ENCODE measurements at regions not wholly inside any gene's neighbourhood (a gene's known extent, or its start where the extent isn't known, plus 50 kb on each side); places are given as distances from the start of the nearest gene placed in this dataset.
"Not testable (repeated sequence)": the region's sequence is repeated elsewhere in the genome, so short reads cannot be mapped to it uniquely, and the experiment has no call there.

- DNase-seq (ENCODE audit: low read depth, low spot score), result no peak
Observed at GRCh38 chr10:34058845-34059614, 724.6 kb upstream of the NRP1 start.

DNA sequence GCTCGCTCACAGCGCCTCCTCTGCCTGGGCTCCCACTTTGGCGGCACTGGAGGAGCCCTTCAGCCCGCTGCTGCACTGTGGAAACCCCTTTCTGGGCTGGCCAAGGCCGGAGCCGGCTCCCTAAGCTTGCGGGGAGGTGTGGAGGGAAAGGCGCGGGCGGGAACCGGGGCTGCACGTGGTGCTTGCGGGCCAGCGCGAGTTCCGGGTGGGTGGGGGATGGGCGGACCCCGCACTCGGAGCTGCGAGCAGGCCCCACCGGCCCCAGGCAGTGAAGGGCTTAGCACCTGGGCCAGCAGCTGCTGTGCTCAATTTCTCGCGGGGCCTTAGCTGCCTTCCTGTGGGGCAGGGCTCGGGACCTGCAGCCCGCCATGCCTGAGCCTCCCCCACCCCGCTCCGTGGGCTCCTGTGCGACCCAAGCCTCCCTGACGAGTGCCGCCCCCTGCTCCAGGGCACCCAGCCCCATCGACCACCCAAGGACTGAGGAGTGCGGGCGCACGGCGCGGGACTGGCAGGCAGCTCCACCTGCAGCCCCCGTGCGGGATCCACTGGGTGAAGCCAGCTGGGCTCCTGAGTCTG lies 721.0 kb upstream of the NRP1 start:
- not testable (repeated sequence) for DNase-seq (ENCODE audit: low read depth, low spot score)

- DNase-seq (ENCODE audit: low read depth, low spot score), result peak; percentile 38
Observed at GRCh38 chr10:34049887-34050286, 715.4 kb upstream of the NRP1 start.

GRCh38 chr10:34049469-34049868 lies 715.0 kb upstream of the NRP1 start:
- DNase-seq (ENCODE audit: low read depth, low spot score), result no peak

GRCh38 chr10:34047389-34047788 lies 712.9 kb upstream of the NRP1 start:
- no peak for DNase-seq (ENCODE audit: low read depth, low spot score)

- DNase-seq (ENCODE audit: low read depth, low spot score), result no peak
Observed at GRCh38 chr10:34046506-34047034, 712.1 kb upstream of the NRP1 start.

DNA sequence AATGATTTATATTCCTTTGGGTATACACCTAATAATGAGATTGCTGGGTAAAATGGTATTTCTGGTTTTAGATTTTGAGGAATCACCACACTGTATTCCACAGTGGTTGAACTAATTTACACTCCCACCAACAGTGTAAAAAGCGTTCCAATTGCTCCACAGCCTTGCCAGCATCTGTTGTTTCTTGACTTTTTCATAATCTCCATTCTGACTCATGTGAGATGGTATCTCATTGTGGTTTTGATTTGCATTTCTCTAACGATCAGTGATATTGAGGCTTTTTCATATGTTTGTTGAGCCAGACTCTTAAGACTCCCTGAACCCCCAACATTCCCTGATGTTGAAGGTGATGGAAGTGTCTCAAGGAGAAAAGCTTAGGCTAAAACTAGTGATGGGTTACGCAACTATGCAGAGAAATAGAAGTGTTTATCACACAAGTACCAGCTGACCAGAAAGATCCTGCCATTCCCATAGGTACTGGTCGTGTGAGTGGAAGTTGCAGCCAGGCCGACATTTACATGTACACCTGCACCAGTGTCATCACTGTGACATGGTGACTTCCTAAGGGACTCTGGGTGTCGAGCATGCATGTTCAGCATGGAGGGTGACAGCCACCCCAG lies 711.2 kb upstream of the NRP1 start:
- peak; percentile 55 for DNase-seq (ENCODE audit: low read depth, low spot score)

DNA sequence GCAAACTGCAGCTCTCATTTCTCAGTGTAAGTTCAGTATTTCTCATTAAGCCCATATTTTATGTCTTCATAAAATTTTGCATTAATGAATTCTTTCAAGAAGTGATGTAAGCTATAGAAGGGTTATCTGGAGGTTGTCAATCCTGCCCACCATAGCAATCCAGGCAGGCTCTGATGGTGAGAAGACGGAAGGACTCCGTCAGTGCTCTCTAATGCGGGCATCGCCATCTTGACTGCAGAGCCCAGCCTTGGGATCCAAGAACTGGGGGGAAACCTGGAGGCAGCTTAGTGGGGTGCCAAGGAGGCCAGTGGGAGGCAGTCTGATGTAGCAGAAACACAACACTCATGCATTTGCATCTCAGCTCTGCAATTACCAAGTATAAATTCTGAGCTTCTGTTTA lies 707.4 kb upstream of the NRP1 start:
- no peak for DNase-seq (ENCODE audit: low read depth, low spot score)

DNA sequence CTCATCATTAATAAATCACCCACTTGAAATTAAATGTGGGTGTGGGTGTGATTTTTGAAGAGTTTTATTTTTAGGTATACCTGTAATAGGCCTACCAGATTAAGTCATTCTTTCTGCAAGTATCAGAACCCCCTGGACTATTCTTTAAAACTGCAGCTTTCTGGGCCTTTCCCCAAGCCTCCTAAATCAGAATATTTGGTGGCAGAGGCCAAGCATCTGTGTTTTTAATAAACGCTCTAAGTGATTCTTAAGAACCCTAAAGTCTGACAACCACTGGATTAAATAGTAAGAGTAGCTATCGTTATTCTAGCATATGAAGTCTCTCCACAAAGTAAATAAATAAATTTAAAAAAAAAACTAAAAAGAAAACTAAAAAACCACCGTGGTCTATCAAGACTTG lies 703.0 kb upstream of the NRP1 start:
- no peak for DNase-seq (ENCODE audit: low read depth, low spot score)

DNA sequence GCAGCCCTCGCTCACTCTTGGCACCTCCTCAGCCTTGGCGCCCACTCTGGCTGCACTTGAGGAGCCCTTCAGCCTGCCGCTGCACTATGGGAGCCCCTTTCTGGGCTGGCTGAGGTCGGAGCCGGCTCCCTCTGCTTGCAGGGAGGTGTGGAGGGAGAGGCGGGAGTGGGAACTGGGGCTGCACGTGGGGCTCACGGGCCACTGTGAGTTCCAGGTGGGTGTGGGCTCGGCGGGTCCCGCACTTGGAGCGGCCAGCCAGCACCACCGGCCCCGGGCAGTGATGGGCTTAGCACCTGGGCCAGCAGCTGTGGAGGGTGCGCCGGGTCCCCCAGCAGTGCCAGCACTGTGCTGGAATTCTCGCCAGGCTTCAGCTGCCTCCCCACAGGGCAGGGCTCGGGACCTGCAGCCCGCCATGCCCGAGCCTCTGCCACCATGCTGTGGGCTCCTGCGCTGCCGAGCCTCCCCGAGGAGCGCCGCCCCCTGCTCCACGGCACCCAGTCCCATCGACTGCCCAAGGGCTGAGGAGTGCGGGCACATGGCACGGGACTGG lies 700.8 kb upstream of the NRP1 start:
- not testable (repeated sequence) for DNase-seq (ENCODE audit: low read depth, low spot score)

GRCh38 chr10:34033078-34033477 lies 698.6 kb upstream of the NRP1 start:
- DNase-seq (ENCODE audit: low read depth, low spot score), result no peak

DNA sequence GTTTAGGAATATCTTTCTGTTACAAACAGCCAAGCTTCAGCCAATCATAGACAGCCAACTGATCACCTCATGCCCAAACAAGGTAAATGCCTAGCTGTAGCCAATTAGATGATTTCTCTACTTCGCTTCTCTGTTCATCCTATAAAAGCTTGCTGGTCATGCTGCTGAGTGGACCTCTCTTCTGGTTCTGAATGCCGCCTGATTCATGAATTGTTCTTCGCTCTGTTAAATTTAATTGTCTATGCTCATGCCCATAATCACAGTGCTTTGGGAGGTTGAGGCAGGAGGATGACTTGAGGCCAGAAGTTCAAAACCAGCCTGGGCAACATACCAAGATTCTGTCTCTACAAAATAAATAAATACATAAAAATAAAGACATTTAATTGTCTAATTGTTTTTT lies 698.1 kb upstream of the NRP1 start:
- no peak for DNase-seq (ENCODE audit: low read depth, low spot score)

DNA sequence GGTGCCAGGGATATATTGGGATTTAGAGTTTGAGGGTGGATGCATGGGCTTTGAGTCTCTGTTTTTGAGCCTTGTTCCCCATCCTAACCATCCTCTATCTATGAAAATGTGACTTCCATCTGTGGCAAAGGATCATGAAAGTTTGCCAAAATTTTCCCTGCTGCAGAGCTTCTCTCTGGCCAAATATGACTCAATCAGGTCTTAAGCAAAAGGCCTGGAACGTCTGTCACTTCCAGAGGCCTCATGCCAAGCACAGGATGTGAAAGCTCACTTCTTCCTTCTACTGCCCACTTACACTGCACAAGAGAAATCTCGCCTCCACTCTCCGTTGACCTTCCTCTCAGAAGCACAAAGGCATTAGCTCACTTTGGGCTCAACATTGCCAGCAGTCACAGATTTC lies 696.9 kb upstream of the NRP1 start:
- peak; percentile 54 for DNase-seq (ENCODE audit: low read depth, low spot score)

DNA sequence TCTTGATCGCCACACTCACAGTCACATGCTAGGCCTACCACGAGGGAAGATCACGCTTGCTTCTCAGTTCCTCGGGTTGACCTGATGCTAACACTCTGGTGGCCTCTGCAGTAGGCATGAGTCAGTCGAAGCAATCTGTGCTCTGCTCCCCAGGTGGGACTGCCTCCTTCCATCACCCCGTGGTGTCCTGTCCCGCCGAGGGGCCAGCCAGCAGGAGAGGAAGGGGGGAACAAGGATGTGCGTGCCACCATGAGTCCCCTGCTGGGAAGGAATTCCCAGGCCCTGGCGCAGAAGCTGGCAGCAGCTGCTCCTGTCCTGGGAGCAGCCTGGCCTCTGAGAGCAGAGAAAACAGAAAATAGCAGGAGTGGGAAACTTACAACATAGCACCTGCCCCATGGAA lies 695.0 kb upstream of the NRP1 start:
- DNase-seq (ENCODE audit: low read depth, low spot score), result no peak

DNA sequence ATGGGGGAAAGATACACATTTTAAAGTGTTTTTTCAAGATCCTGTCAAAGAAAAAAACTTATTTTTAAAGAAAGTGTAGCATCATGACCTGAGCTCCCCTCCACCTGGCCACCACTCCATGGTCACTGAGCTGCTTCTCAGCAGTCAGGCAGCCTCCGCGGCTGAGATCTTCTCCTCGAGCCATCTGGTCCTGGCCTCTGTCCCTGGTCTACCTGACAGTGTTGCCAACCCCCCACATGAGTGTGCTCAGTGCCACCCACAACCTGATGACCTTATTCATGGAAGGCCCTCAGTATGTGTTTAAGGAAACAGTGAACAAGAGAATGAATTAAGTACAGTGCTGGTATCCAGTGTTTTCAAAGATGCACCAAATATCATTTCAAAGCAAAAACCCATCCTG lies 694.5 kb upstream of the NRP1 start:
- DNase-seq (ENCODE audit: low read depth, low spot score), result no peak

DNA sequence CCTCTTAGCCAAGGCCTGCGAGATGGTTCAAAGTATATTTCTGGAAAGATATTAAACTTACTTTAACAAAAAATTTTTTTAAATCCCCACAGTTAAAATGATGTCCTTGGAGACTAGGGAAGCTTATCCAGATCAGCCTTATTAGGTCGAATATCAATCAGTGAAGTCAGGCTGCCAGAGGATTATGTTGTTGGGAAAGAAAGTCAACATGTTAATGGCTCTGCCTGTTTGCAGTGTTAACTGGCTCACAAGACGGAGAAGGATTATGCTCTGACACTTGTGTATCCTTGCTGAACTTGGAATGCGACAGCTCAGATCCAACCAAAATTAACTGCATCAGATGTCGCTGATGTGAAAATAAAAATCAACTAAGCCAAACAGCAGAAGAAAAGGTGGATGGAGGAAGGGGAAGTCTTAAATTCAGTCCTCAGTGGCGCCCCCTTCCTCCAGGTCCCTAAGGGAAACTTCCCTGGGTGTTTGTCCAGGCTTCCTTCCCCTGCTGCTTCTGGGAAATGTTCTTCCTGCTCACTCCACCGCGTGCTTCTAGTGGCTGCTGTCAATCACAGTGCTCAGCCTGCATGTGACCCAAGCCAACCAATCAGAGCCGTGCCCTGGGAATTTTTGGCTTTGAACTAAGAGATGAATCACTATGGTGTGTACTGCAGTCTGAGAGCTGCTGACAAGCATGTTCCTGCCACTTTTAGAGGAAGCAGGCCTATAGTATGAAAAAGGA lies 690.4 kb upstream of the NRP1 start:
- DNase-seq (ENCODE audit: low read depth, low spot score), result no peak

DNA sequence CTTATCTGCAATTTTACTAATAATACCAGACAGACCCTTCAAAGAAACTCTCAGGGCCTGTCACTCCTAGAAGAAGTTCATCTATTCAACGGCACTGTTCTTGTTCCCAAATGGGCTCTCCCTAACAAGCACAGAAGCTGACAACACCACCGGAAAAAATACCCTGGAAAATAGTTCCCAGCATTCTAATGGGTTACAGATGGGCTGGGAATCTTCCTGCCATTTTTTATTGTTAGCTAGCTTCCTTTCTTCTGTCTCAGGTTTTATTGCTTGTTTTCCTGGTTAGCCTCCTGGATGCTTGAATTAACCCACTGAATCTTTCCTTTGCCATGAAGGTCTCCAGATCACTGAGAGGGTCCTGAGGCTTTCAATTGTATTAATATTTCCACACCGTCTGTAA lies 689.8 kb upstream of the NRP1 start:
- no peak for DNase-seq (ENCODE audit: low read depth, low spot score)

DNA sequence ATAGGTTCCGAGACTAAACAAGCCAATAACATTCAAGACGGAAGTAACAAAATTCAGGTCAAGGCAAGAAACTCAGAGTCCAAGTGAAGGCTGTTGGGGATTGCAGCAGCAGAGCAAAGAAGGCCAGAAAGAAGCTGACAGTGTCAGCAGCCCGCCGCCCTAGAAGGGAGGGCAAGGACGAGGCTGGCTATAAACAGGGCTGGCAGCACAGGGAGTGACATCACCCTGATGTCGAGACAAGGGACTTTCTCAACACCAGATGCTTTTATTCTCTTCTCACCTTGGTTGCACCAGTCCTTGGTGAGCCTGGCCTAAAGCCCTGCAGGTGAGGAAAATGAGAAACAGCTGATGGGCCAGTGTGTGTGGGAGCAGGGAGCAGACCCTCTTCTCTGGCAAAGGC lies 687.7 kb upstream of the NRP1 start:
- no peak for DNase-seq (ENCODE audit: low read depth, low spot score)

DNA sequence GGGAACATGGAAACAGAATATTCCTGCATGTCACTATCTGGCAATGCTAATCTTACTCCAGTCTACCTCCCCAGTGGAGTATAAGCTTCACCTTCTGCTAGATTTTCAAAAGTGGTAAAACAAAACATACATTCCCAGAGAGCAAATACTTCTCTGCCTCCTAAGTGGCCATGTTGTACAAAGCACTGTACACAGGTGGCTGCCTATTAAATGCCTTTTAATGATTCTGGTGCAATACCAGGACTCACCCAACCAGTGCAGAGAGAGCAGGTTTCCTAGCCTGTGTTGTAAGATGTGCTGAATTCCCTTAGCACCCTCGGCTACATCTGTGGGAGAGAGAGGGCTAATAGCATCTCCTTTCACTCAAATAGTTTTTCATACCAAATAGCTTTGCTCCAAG lies 684.3 kb upstream of the NRP1 start:
- no peak for DNase-seq (ENCODE audit: low read depth, low spot score)

GRCh38 chr10:34018129-34018528 lies 683.7 kb upstream of the NRP1 start:
- no peak for DNase-seq (ENCODE audit: low read depth, low spot score)

- no peak for DNase-seq (ENCODE audit: low read depth, low spot score)
Observed at GRCh38 chr10:34017281-34017680, 682.8 kb upstream of the NRP1 start.

DNA sequence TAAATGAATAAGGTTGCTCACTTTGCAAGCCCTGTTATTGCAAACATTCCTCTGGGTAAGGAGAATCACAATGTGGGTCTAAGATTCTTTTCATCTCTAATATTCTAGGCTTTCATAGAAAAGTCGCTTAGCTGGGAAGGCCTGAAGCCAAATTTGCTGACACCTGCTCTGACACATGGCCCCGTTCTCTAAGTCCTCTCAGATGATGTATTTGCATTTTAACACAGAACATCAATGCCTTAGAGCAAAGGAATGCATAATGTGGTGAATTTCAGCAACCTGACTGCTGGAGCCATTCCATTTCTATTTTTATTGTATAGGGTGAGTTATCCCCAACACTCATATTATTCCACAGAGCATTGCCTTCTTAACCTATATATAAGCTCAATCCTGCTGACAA lies 682.1 kb upstream of the NRP1 start:
- peak; percentile 16 for DNase-seq (ENCODE audit: low read depth, low spot score)

Measured in astrocyte of the hippocampus (primary cell).